Liver (tissue), 7 donors: ENCODE measurements at regions not wholly inside any gene's neighbourhood (a gene's known extent, or its start where the extent isn't known, plus 50 kb on each side); places are given as distances from the start of the nearest gene placed in this dataset.

Source experiments
- DNase-seq: peaks from one replicate; pipeline ENCODE4 v3.0.0-alpha.2; 2017; ENCODE audit warnings: low spot score
- H3K27ac ChIP-seq, 2 donors: one replicate each; pipeline ENCODE4 v1.7.0; 2013; ENCODE audit warnings: inconsistent platforms in 2 of 2, low read length in 2 of 2, control low read depth in 1 of 2, low read depth in 1 of 2, mild to moderate bottlenecking in 1 of 2
- H3K27me3 ChIP-seq, 4 donors: one replicate each; pipeline versions ENCODE4 v1.6.1 to v1.7.0; 2013; ENCODE audit warnings: low read length in 3 of 4, inconsistent platforms in 1 of 4, mild to moderate bottlenecking in 1 of 4, moderate library complexity in 1 of 4; ENCODE audit not compliant: control insufficient read depth in 4 of 4, insufficient read depth in 4 of 4
- H3K36me3 ChIP-seq, 4 donors: one replicate each; pipeline versions ENCODE4 v1.6.1 to v1.7.0; 2013; ENCODE audit warnings: low read length in 3 of 4, mild to moderate bottlenecking in 3 of 4, low read depth in 1 of 4, moderate library complexity in 1 of 4; ENCODE audit not compliant: control insufficient read depth in 4 of 4, insufficient read depth in 3 of 4
- H3K4me1 ChIP-seq, 4 donors: one replicate each; pipeline versions ENCODE4 v1.6.1 to v1.7.0; 2013; ENCODE audit warnings: low read length in 3 of 4, mild to moderate bottlenecking in 3 of 4, moderate library complexity in 1 of 4; ENCODE audit not compliant: control insufficient read depth in 4 of 4, insufficient read depth in 4 of 4
- H3K4me3 ChIP-seq, 3 donors: one replicate each; pipeline versions ENCODE4 v1.6.1 to v1.7.0; 2013; ENCODE audit warnings: low read length in 3 of 3, control low read depth in 1 of 3, low read depth in 1 of 3, mild to moderate bottlenecking in 1 of 3
- H3K9ac ChIP-seq, 2 donors: one replicate each; pipeline ENCODE4 v1.7.0; 2013; ENCODE audit warnings: low read length in 2 of 2, mild to moderate bottlenecking in 2 of 2, moderate library complexity in 2 of 2, control low read depth in 1 of 2, low read depth in 1 of 2
- H3K9me3 ChIP-seq, 4 donors: one replicate each; pipeline versions ENCODE4 v1.6.1 to v1.7.0; 2013; ENCODE audit warnings: low read length in 3 of 4; ENCODE audit not compliant: control insufficient read depth in 4 of 4
- EGR1 ChIP-seq, 2 donors: IDR thresholded peaks; 2 replicates each; pipeline ENCODE4 v1.6.1; 2016 to 2018; ENCODE audit warnings: antibody characterized with exemption in 2 of 2, low read depth in 2 of 2
- FOXA1 ChIP-seq: IDR thresholded peaks from 2 replicates; pipeline ENCODE4 v1.6.1; 2016; ENCODE audit warnings: antibody characterized with exemption
- FOXA2 ChIP-seq: IDR thresholded peaks from 2 replicates; pipeline ENCODE4 v1.6.1; 2016; ENCODE audit warnings: antibody characterized with exemption
- GABPA ChIP-seq, 2 donors: IDR thresholded peaks in 1 of 2; conservative IDR thresholded peaks in 1 of 2; 2 replicates each; pipeline ENCODE4 v1.6.1; 2016; ENCODE audit warnings: antibody characterized with exemption in 2 of 2, mild to moderate bottlenecking in 1 of 2, moderate library complexity in 1 of 2
- HNF4A ChIP-seq, 2 donors: conservative IDR thresholded peaks; 2 replicates each; pipeline ENCODE4 v1.6.1; 2016; ENCODE audit warnings: antibody characterized with exemption in 2 of 2, mild to moderate bottlenecking in 2 of 2
- HNF4G ChIP-seq: IDR thresholded peaks from 2 replicates; pipeline ENCODE4 v1.6.1; 2016; ENCODE audit warnings: antibody characterized with exemption
- JUND ChIP-seq, 2 donors: IDR thresholded peaks; 2 replicates each; pipeline ENCODE4 v1.6.1; 2016; ENCODE audit warnings: antibody characterized with exemption in 2 of 2
- MAX ChIP-seq: IDR thresholded peaks from 2 replicates; pipeline ENCODE4 v1.6.1; 2016; ENCODE audit warnings: antibody characterized with exemption
- NR2F2 ChIP-seq: IDR thresholded peaks from 2 replicates; pipeline ENCODE4 v1.6.1; 2016; ENCODE audit warnings: antibody characterized with exemption
- RAD21 ChIP-seq, 2 donors: IDR thresholded peaks; 2 replicates each; pipeline ENCODE4 v1.6.1; 2016; ENCODE audit warnings: antibody characterized with exemption in 2 of 2, mild to moderate bottlenecking in 2 of 2
- REST ChIP-seq: IDR thresholded peaks from 2 replicates; pipeline ENCODE4 v1.6.1; 2016; ENCODE audit warnings: antibody characterized with exemption, mild to moderate bottlenecking
- RXRA ChIP-seq, 2 donors: IDR thresholded peaks; 2 replicates each; pipeline ENCODE4 v1.6.1; 2017 to 2018; ENCODE audit warnings: antibody characterized with exemption in 2 of 2, mild to moderate bottlenecking in 1 of 2
- SP1 ChIP-seq: IDR thresholded peaks from 2 replicates; pipeline ENCODE4 v1.6.1; 2018; ENCODE audit warnings: antibody characterized with exemption, mild to moderate bottlenecking
- TAF1 ChIP-seq: conservative IDR thresholded peaks from 2 replicates; pipeline ENCODE4 v1.6.1; 2016; ENCODE audit warnings: antibody characterized with exemption, mild to moderate bottlenecking
- YY1 ChIP-seq: IDR thresholded peaks from 2 replicates; pipeline ENCODE4 v1.6.1; 2016; ENCODE audit warnings: antibody characterized with exemption, mild to moderate bottlenecking
- WGBS: extraction: QIAGEN DNeasy Blood & Tissue Kit; methylation state at CpG from one replicate; pipeline ENCODE4 v1.1.7; 2013; 5-methylcytosine and 5-hydroxymethylcytosine counted together
- TF ChIP-seq, protein P1 (sequence below): IDR thresholded peaks from 2 replicates; pipeline ENCODE4 v1.6.1; 2016; ENCODE audit warnings: antibody characterized with exemption
- TF ChIP-seq, protein P2 (sequence below): IDR thresholded peaks from 2 replicates; pipeline ENCODE4 v1.6.1; 2016; ENCODE audit warnings: antibody characterized with exemption
- donor health status: healthy.
- donor health status: healthy.
- donor health status: healthy.
- donor health status: healthy.

- no peak overlapping the region for H3K4me3 ChIP-seq
- H3K36me3 ChIP-seq, result no peaks in the 10 kb centered on the region
- no peak for DNase-seq
- no peaks in the 10 kb centered on the region for H3K4me1 ChIP-seq
- no peaks in the 10 kb centered on the region for H3K9me3 ChIP-seq
- no peak overlapping the region for H3K9ac ChIP-seq
- H3K27me3 ChIP-seq, result no peaks in the 10 kb centered on the region
- H3K27ac ChIP-seq, result no peak overlapping the region
- WGBS, result 87% methylated on average over 3 of the region's 3 CpGs
- no peak for TF ChIP-seq NR2F2
- TF ChIP-seq FOXA2, result no peak
- no peak for TF ChIP-seq HNF4A (conservative IDR thresholded peaks at IDR 0.05)
- no peak for TF ChIP-seq YY1
- TF ChIP-seq SP1, result no peak
- TF ChIP-seq MAX, result no peak
- TF ChIP-seq TAF1, result no peak
- TF ChIP-seq HNF4G, result no peak
- TF ChIP-seq JUND (IDR thresholded peaks at IDR 0.05), result no peak
- no peak for TF ChIP-seq RXRA (IDR thresholded peaks at IDR 0.05)
- TF ChIP-seq, protein P1, sequence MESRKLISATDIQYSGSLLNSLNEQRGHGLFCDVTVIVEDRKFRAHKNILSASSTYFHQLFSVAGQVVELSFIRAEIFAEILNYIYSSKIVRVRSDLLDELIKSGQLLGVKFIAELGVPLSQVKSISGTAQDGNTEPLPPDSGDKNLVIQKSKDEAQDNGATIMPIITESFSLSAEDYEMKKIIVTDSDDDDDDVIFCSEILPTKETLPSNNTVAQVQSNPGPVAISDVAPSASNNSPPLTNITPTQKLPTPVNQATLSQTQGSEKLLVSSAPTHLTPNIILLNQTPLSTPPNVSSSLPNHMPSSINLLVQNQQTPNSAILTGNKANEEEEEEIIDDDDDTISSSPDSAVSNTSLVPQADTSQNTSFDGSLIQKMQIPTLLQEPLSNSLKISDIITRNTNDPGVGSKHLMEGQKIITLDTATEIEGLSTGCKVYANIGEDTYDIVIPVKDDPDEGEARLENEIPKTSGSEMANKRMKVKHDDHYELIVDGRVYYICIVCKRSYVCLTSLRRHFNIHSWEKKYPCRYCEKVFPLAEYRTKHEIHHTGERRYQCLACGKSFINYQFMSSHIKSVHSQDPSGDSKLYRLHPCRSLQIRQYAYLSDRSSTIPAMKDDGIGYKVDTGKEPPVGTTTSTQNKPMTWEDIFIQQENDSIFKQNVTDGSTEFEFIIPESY, result no peak
- no peak for TF ChIP-seq FOXA1
- TF ChIP-seq, protein P2, sequence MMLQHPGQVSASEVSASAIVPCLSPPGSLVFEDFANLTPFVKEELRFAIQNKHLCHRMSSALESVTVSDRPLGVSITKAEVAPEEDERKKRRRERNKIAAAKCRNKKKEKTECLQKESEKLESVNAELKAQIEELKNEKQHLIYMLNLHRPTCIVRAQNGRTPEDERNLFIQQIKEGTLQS, result no peak
- TF ChIP-seq GABPA (IDR thresholded peaks at IDR 0.05 in 1 of 2, conservative IDR thresholded peaks at IDR 0.05 in 1 of 2), result no peak
- no peak for TF ChIP-seq EGR1 (IDR thresholded peaks at IDR 0.05; ENCODE audit: low read depth in 2 of 2)
- no peak for TF ChIP-seq RAD21 (IDR thresholded peaks at IDR 0.05)
- TF ChIP-seq REST, result no peak
These were observed 487.2 kb upstream of the TUSC1 start for GRCh38 chr9:26165426-26165825.

- Histone ChIP-seq H3K27ac (no peak overlapping the region), H3K9ac (no peak overlapping the region), H3K36me3 (no peaks in the 10 kb centered on the region), H3K4me1 (no peaks in the 10 kb centered on the region), H3K27me3 (no peaks in the 10 kb centered on the region), H3K9me3 (no peaks in the 10 kb centered on the region), H3K4me3 (no peak overlapping the region)
- DNase-seq, result no peak
- TF ChIP-seq FOXA2, result no peak
- TF ChIP-seq RAD21 (IDR thresholded peaks at IDR 0.05), result no peak
- TF ChIP-seq YY1, result no peak
- TF ChIP-seq, protein P2, result no peak
- no peak for TF ChIP-seq HNF4A (conservative IDR thresholded peaks at IDR 0.05)
These were observed 485.7 kb upstream of the TUSC1 start for GRCh38 chr9:26163931-26164330.
